ENCODE measurements at regions not wholly inside any gene's neighbourhood (a gene's known extent, or its start where the extent isn't known, plus 50 kb on each side); places are given as distances from the start of the nearest gene placed in this dataset.

- no peak overlapping the region for H3K27ac ChIP-seq (ENCODE audit: low read depth in 2 of 2, low read length in 2 of 2)
Observed at GRCh38 chr4:159052315-159052714, 50.6 kb upstream of the RAPGEF2 start.

More at GRCh38 chr4:159052315-159052714, 50.6 kb upstream of the RAPGEF2 start:
- Histone ChIP-seq H3K36me3 (ENCODE audit: control insufficient read depth in 2 of 3, insufficient read depth in 3 of 3, low read length in 3 of 3) (no peaks in the 10 kb centered on the region), H3K4me1 (ENCODE audit: control insufficient read depth in 2 of 3, insufficient read depth in 2 of 3, low read depth in 1 of 3, low read length in 3 of 3) (peaks cover 0 to 5% (median 0%) of the 10 kb centered on the region in 3 donors), H3K9ac (ENCODE audit: low read length in 3 of 3) (no peak overlapping the region), H3K4me3 (ENCODE audit: low read length in 3 of 3) (no peak overlapping the region), H3K27me3 (ENCODE audit: control insufficient read depth, insufficient read depth, low read length) (no peaks in the 10 kb centered on the region), H3K9me3 (ENCODE audit: control insufficient read depth in 2 of 3, insufficient read depth in 1 of 3, low read length in 3 of 3) (no peaks in the 10 kb centered on the region)
- DNase-seq: no peak
- intact Hi-C loops (cut with DNase I): no loop called here
- TF ChIP-seq CTCF (IDR thresholded peaks at IDR 0.05; ENCODE audit: borderline replicate concordance, extremely low read depth, insufficient read depth): no peak
- no peak for FAIRE-seq

All from kidney (tissue), 13 donors.